WTC11 (cell line): ENCODE measurements at regions not wholly inside any gene's neighbourhood (a gene's known extent, or its start where the extent isn't known, plus 50 kb on each side); places are given as distances from the start of the nearest gene placed in this dataset.

Experiments used
- ATAC-seq: fragments of 200-7000 bp; cut with Tn5 transposase; 2 replicates; pipeline ENCODE4 v1.10.0; 2021; ENCODE audit warnings: mild to moderate bottlenecking, moderate library complexity
- CTCF ChIA-PET: fragments of 300-600 bp; sonication (Branson Sonifier 250); formaldehyde crosslinking; loops from one replicate; lab custom pipeline; 2021; ENCODE audit warnings: antibody characterized with exemption; lab: Charles Lee
- POLR2A ChIA-PET: fragments of 350-600 bp; sonication (Branson Sonifier 250); formaldehyde crosslinking; loops from one replicate; lab custom pipeline; 2021; ENCODE audit warnings: antibody characterized with exemption; lab: Charles Lee
- DNase-seq: peaks from one replicate; pipeline ENCODE4 v3.0.0; 2021; ENCODE audit warnings: low spot score
- H3K27ac Mint-ChIP-seq: 2 replicates; pipeline ENCODE4 v1.8.0; 2021; ENCODE audit warnings: mixed read lengths
- H3K27me3 Mint-ChIP-seq: 2 replicates; pipeline ENCODE4 v1.8.0; 2021; ENCODE audit warnings: low read depth, mild to moderate bottlenecking, moderate library complexity, mixed read lengths
- H3K36me3 Mint-ChIP-seq: 2 replicates; pipeline ENCODE4 v1.8.0; 2021; ENCODE audit warnings: mixed read lengths
- H3K4me1 Mint-ChIP-seq: 2 replicates; pipeline ENCODE4 v1.8.0; 2022; ENCODE audit warnings: mixed read lengths
- H3K4me3 Mint-ChIP-seq: 2 replicates; pipeline ENCODE4 v1.8.0; 2021; ENCODE audit warnings: mild to moderate bottlenecking, moderate library complexity, mixed read lengths
- H3K9me3 Mint-ChIP-seq: 2 replicates; pipeline ENCODE4 v1.8.0; 2021; ENCODE audit warnings: mixed read lengths
- CTCF ChIP-seq: fragments of 200-600 bp; IDR thresholded peaks from 2 replicates; pipeline ENCODE4 v1.8.0; 2022; ENCODE audit warnings: antibody characterized with exemption
- E2F4 ChIP-seq: sonication (generic); formaldehyde crosslinking; IDR thresholded peaks from 2 replicates; pipeline ENCODE4 v1.8.1; 2022; ENCODE audit warnings: low read depth, mild to moderate bottlenecking, moderate library complexity, missing genetic modification reagents, borderline replicate concordance
- FOXJ3 ChIP-seq: sonication (generic); formaldehyde crosslinking; IDR thresholded peaks from 2 replicates; pipeline ENCODE4 v1.9.0; 2021; ENCODE audit warnings: missing genetic modification reagents, mild to moderate bottlenecking, borderline replicate concordance
- MAX ChIP-seq: sonication (generic); formaldehyde crosslinking; IDR thresholded peaks from 2 replicates; pipeline ENCODE4 v1.8.0; 2022; ENCODE audit warnings: mild to moderate bottlenecking, missing genetic modification reagents
- NR1H2 ChIP-seq: sonication (generic); formaldehyde crosslinking; IDR thresholded peaks from 2 replicates; pipeline ENCODE4 v1.9.0; 2021; ENCODE audit warnings: mild to moderate bottlenecking, moderate library complexity, missing genetic modification reagents
- NR2C2 ChIP-seq: sonication (generic); formaldehyde crosslinking; IDR thresholded peaks from 2 replicates; pipeline ENCODE4 v1.8.0; 2022; ENCODE audit warnings: mild to moderate bottlenecking, missing genetic modification reagents
- PRDM15 ChIP-seq: sonication (generic); formaldehyde crosslinking; IDR thresholded peaks from 2 replicates; pipeline ENCODE4 v1.8.0; 2022; ENCODE audit warnings: missing genetic modification reagents
- TP53 ChIP-seq: sonication (generic); formaldehyde crosslinking; IDR thresholded peaks from 2 replicates; pipeline ENCODE4 v1.8.1; 2023; ENCODE audit warnings: mild to moderate bottlenecking, missing genetic modification reagents
- ZNF138 ChIP-seq: sonication (generic); formaldehyde crosslinking; conservative IDR thresholded peaks from 2 replicates; pipeline ENCODE4 v1.8.1; 2022; ENCODE audit warnings: mild to moderate bottlenecking, moderate library complexity, missing genetic modification reagents
- ZNF532 ChIP-seq: fragments of 250-450 bp; sonication (Bioruptor Pico); IDR thresholded peaks from 2 replicates; pipeline ENCODE4 v1.9.0; 2021; ENCODE audit warnings: mild to moderate bottlenecking, borderline replicate concordance
- TF ChIP-seq, protein P1 (sequence below): sonication (generic); formaldehyde crosslinking; conservative IDR thresholded peaks from 2 replicates; pipeline ENCODE4 v1.8.1; 2022; ENCODE audit warnings: mild to moderate bottlenecking, missing genetic modification reagents
- TF ChIP-seq, protein P2 (sequence below): fragments of 250-450 bp; sonication (Bioruptor Pico); IDR thresholded peaks from 2 replicates; pipeline ENCODE4 v1.9.0; 2021; ENCODE audit warnings: mild to moderate bottlenecking
- TF ChIP-seq, protein P3 (sequence below): sonication (generic); formaldehyde crosslinking; IDR thresholded peaks from 2 replicates; pipeline ENCODE4 v1.8.1; 2023; ENCODE audit warnings: mild to moderate bottlenecking, missing genetic modification reagents, moderate library complexity
- TF ChIP-seq, protein P4 (sequence below): sonication (generic); formaldehyde crosslinking; IDR thresholded peaks from 2 replicates; pipeline ENCODE4 v1.8.1; 2023; ENCODE audit warnings: mild to moderate bottlenecking, missing genetic modification reagents, borderline replicate concordance
- TF ChIP-seq, protein P5 (sequence below): sonication (generic); formaldehyde crosslinking; IDR thresholded peaks from 2 replicates; pipeline ENCODE4 v1.8.1; 2022; ENCODE audit warnings: low read depth, missing genetic modification reagents, borderline replicate concordance

GRCh38 chr5:89480406-89481007 is 597.5 kb upstream of the MEF2C start:
- Mint-ChIP-seq H3K4me1 (no peaks in the 10 kb centered on the region), H3K4me3 (no peak overlapping the region), H3K27me3 (no peaks in the 10 kb centered on the region), H3K36me3 (no peaks in the 10 kb centered on the region), H3K27ac (no peak overlapping the region), H3K9me3 (0 out of 2 replicates have a peak, but pooled peaks cover 4% of the 10 kb centered on the region)
- ChIA-PET POLR2A (no interaction called here), CTCF (no interaction called here)
- ATAC-seq (no peak), DNase-seq (no peak)
- no peak for TF ChIP-seq CTCF
- TF ChIP-seq, all 79 proteins: peak for 0

DNA sequence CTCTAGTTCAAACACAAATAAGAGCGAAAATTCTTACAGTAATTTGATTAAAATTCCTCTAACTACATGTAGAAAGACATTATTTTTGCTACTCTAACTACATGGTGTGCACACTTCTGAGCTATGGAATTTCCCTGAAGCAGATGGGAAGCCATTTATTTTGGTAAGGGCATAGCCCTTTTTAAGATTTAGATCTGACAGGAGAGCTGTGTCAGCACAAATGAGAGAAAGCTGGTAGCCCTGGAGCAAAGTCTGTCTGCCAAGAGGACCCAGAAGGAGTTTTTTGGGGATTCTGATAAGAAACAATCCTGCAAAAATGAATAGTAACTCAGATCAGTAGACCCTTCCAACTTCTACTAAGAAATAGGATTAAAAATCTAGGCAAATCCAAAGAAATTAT is 595.9 kb upstream of the MEF2C start:
- H3K27ac Mint-ChIP-seq = no peak overlapping the region
- no peak overlapping the region for H3K4me3 Mint-ChIP-seq
- ATAC-seq (no peak), DNase-seq (no peak)
- H3K9me3 Mint-ChIP-seq = 0 out of 2 replicates have a peak, but pooled peaks cover 4% of the 10 kb centered on the region
- H3K36me3 Mint-ChIP-seq = no peaks in the 10 kb centered on the region
- H3K4me1 Mint-ChIP-seq = no peaks in the 10 kb centered on the region
- no peaks in the 10 kb centered on the region for H3K27me3 Mint-ChIP-seq
- ChIA-PET POLR2A (no interaction called here), CTCF (no interaction called here)
- TF ChIP-seq, protein P1, sequence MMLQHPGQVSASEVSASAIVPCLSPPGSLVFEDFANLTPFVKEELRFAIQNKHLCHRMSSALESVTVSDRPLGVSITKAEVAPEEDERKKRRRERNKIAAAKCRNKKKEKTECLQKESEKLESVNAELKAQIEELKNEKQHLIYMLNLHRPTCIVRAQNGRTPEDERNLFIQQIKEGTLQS = no peak
- no peak for TF ChIP-seq PRDM15 (CRISPR knock-in tag)
- TF ChIP-seq E2F4 (CRISPR knock-in tag) = no peak
- TF ChIP-seq MAX (CRISPR knock-in tag) = no peak
- TF ChIP-seq, protein P2, sequence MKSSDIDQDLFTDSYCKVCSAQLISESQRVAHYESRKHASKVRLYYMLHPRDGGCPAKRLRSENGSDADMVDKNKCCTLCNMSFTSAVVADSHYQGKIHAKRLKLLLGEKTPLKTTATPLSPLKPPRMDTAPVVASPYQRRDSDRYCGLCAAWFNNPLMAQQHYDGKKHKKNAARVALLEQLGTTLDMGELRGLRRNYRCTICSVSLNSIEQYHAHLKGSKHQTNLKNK (CRISPR knock-in tag) = no peak
- TF ChIP-seq ZNF532 = no peak
- no peak for TF ChIP-seq FOXJ3 (CRISPR knock-in tag)
- TF ChIP-seq, protein P3, sequence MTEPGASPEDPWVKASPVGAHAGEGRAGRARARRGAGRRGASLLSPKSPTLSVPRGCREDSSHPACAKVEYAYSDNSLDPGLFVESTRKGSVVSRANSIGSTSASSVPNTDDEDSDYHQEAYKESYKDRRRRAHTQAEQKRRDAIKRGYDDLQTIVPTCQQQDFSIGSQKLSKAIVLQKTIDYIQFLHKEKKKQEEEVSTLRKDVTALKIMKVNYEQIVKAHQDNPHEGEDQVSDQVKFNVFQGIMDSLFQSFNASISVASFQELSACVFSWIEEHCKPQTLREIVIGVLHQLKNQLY (CRISPR knock-in tag) = no peak
- TF ChIP-seq, protein P4, sequence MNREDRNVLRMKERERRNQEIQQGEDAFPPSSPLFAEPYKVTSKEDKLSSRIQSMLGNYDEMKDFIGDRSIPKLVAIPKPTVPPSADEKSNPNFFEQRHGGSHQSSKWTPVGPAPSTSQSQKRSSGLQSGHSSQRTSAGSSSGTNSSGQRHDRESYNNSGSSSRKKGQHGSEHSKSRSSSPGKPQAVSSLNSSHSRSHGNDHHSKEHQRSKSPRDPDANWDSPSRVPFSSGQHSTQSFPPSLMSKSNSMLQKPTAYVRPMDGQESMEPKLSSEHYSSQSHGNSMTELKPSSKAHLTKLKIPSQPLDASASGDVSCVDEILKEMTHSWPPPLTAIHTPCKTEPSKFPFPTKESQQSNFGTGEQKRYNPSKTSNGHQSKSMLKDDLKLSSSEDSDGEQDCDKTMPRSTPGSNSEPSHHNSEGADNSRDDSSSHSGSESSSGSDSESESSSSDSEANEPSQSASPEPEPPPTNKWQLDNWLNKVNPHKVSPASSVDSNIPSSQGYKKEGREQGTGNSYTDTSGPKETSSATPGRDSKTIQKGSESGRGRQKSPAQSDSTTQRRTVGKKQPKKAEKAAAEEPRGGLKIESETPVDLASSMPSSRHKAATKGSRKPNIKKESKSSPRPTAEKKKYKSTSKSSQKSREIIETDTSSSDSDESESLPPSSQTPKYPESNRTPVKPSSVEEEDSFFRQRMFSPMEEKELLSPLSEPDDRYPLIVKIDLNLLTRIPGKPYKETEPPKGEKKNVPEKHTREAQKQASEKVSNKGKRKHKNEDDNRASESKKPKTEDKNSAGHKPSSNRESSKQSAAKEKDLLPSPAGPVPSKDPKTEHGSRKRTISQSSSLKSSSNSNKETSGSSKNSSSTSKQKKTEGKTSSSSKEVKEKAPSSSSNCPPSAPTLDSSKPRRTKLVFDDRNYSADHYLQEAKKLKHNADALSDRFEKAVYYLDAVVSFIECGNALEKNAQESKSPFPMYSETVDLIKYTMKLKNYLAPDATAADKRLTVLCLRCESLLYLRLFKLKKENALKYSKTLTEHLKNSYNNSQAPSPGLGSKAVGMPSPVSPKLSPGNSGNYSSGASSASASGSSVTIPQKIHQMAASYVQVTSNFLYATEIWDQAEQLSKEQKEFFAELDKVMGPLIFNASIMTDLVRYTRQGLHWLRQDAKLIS (CRISPR knock-in tag) = no peak
- TF ChIP-seq NR2C2 = no peak
- TF ChIP-seq TP53 (CRISPR knock-in tag) = no peak
- TF ChIP-seq ZNF138 (CRISPR knock-in tag) = no peak
- TF ChIP-seq, protein P5, sequence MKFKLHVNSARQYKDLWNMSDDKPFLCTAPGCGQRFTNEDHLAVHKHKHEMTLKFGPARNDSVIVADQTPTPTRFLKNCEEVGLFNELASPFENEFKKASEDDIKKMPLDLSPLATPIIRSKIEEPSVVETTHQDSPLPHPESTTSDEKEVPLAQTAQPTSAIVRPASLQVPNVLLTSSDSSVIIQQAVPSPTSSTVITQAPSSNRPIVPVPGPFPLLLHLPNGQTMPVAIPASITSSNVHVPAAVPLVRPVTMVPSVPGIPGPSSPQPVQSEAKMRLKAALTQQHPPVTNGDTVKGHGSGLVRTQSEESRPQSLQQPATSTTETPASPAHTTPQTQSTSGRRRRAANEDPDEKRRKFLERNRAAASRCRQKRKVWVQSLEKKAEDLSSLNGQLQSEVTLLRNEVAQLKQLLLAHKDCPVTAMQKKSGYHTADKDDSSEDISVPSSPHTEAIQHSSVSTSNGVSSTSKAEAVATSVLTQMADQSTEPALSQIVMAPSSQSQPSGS (CRISPR knock-in tag) = no peak
- TF ChIP-seq NR1H2 = no peak
